GM18951 (cell line): ENCODE measurements at regions not wholly inside any gene's neighbourhood (a gene's known extent, or its start where the extent isn't known, plus 50 kb on each side); places are given as distances from the start of the nearest gene placed in this dataset.
"Not testable (repeated sequence)": the region's sequence is repeated elsewhere in the genome, so short reads cannot be mapped to it uniquely, and the experiment has no call there.

Source experiments
- POLR2A ChIP-seq: IDR thresholded peaks from 4 replicates; pipeline ENCODE4 v1.6.1; 2011; ENCODE audit warnings: mild to moderate bottlenecking; ENCODE audit not compliant: insufficient read length, insufficient read depth; ENCODE audit errors: extremely low read depth
- in situ Hi-C: fragments of 300-500 bp; cut with MboI; formaldehyde crosslinking; loops from one replicate; pipeline ENCODE4 v1.12.0; 2022; ENCODE audit warnings: low sequenced_read_pairs, mixed read lengths, inconsistent platforms; ENCODE audit not compliant: unreplicated experiment

- in situ Hi-C loops: no loop called here
- no peak for TF ChIP-seq POLR2A
Measured at GRCh38 chr2:220586980-220587530, 959.6 kb downstream of the SLC4A3 start.

- TF ChIP-seq POLR2A: no peak
- in situ Hi-C loops: no loop called here
Measured at GRCh38 chr2:220588148-220588547, 960.7 kb downstream of the SLC4A3 start.

- in situ Hi-C loops: no loop called here
Measured at GRCh38 chr2:220590476-220590875, 963.0 kb downstream of the SLC4A3 start.

GRCh38 chr2:220593526-220593925, 966.1 kb downstream of the SLC4A3 start:
- in situ Hi-C loops: no loop called here
- no peak for TF ChIP-seq POLR2A

More at GRCh38 chr2:220590476-220590875, 963.0 kb downstream of the SLC4A3 start:
- TF ChIP-seq POLR2A: no peak

GRCh38 chr2:220601674-220602073, 970.4 kb downstream of the EPHA4 start:
- in situ Hi-C loops: no loop called here
- no peak for TF ChIP-seq POLR2A

GRCh38 chr2:220613004-220613403, 959.1 kb downstream of the EPHA4 start:
- in situ Hi-C loops: not testable (repeated sequence)

- in situ Hi-C loops: no loop called here
- no peak for TF ChIP-seq POLR2A
Measured at GRCh38 chr2:220614064-220614463, 958.0 kb downstream of the EPHA4 start.

GRCh38 chr2:220619525-220620220, 952.4 kb downstream of the EPHA4 start:
- no peak for TF ChIP-seq POLR2A
- in situ Hi-C loops: no loop called here

GRCh38 chr2:220626603-220627002, 945.5 kb downstream of the EPHA4 start:
- in situ Hi-C loops: no loop called here
- no peak for TF ChIP-seq POLR2A

GRCh38 chr2:220628252-220628651, 943.9 kb downstream of the EPHA4 start:
- TF ChIP-seq POLR2A: no peak
- in situ Hi-C loops: no loop called here

- in situ Hi-C loops: no loop called here
- TF ChIP-seq POLR2A: no peak
Measured at GRCh38 chr2:220641137-220641536, 931.0 kb downstream of the EPHA4 start.

- no peak for TF ChIP-seq POLR2A
- in situ Hi-C loops: no loop called here
Measured at GRCh38 chr2:220646424-220646823, 925.7 kb downstream of the EPHA4 start.

- in situ Hi-C loops: no loop called here
- no peak for TF ChIP-seq POLR2A
Measured at GRCh38 chr2:220648628-220649027, 923.5 kb downstream of the EPHA4 start.

- in situ Hi-C loops: no loop called here
- TF ChIP-seq POLR2A: no peak
Measured at GRCh38 chr2:220653776-220654175, 918.3 kb downstream of the EPHA4 start.
